H1 (cell line): ENCODE measurements at regions not wholly inside any gene's neighbourhood (a gene's known extent, or its start where the extent isn't known, plus 50 kb on each side); places are given as distances from the start of the nearest gene placed in this dataset.
A peak's percentile ranks its signal among the peaks of the same experiment; 100 is the strongest.

Source experiments
- CTCF ChIA-PET: fragments of 300-600 bp; sonication (Branson Sonifier 250); formaldehyde crosslinking; loops from one replicate; lab custom pipeline; 2021; ENCODE audit not compliant: partially characterized antibody; lab: Charles Lee
- POLR2A ChIA-PET: fragments of 300-600 bp; sonication (Branson Sonifier 250); formaldehyde crosslinking; loops from one replicate; lab custom pipeline; 2021; ENCODE audit warnings: inconsistent platforms; ENCODE audit not compliant: partially characterized antibody; lab: Charles Lee
- DNase-seq, 2 experiments: peaks; one replicate each; pipeline versions ENCODE4 v3.0.0 to v3.0.0-alpha.2; 2010 to 2022; ENCODE audit warnings: low spot score in 2 of 2, low read depth in 1 of 2, mixed read lengths in 1 of 2
- FAIRE-seq: peaks from 2 replicates; lab custom pipeline; 2011; peaks lifted over from hg19 to GRCh38; lab: Jason Lieb, UNC
- H2AFZ ChIP-seq: 2 replicates; pipeline ENCODE4 v1.8.1; 2012; ENCODE audit warnings: low read length, inconsistent platforms
- H2AK5ac ChIP-seq: 2 replicates; pipeline ENCODE4 v1.6.1; 2013; ENCODE audit warnings: low read depth, low read length
- H2BK120ac ChIP-seq: replicated peaks from 2 replicates; pipeline ENCODE3; 2013; ENCODE audit warnings: low read depth, low read length, inconsistent platforms
- H2BK12ac ChIP-seq: 2 replicates; pipeline ENCODE4 v1.6.1; 2013; ENCODE audit warnings: low read depth, low read length
- H2BK15ac ChIP-seq: 2 replicates; pipeline ENCODE4 v1.6.1; 2013; ENCODE audit warnings: low read length
- H2BK20ac ChIP-seq: 2 replicates; pipeline ENCODE4 v1.6.1; 2013; ENCODE audit warnings: low read length
- H2BK5ac ChIP-seq: 2 replicates; pipeline ENCODE4 v1.6.1; 2013; ENCODE audit warnings: low read depth, low read length
- H3K14ac ChIP-seq: 2 replicates; pipeline ENCODE4 v1.6.1; 2013; ENCODE audit warnings: inconsistent platforms; ENCODE audit not compliant: insufficient read length
- H3K18ac ChIP-seq: 2 replicates; pipeline ENCODE4 v1.6.1; 2013; ENCODE audit warnings: low read length; ENCODE audit errors: extremely low read depth
- H3K23ac ChIP-seq: 2 replicates; pipeline ENCODE4 v1.6.1; 2013; ENCODE audit warnings: inconsistent platforms; ENCODE audit not compliant: insufficient read length
- H3K23me2 ChIP-seq: 2 replicates; pipeline ENCODE4 v1.6.1; 2013; ENCODE audit warnings: low read depth, low read length
- H3K27ac ChIP-seq: 2 replicates; pipeline ENCODE4 v1.6.1; 2011; ENCODE audit warnings: low read depth, low read length, inconsistent platforms
- H3K27me3 ChIP-seq, 4 experiments: replicated peaks in 1 of 4; 1 replicate in 1 of 4; 2 replicates in 3 of 4; pipeline versions ENCODE4 v1.6.1 to v1.8.1; 2011 to 2013; ENCODE audit warnings: low read length in 3 of 4, mild to moderate bottlenecking in 3 of 4, inconsistent platforms in 2 of 4, mixed read lengths in 2 of 4, moderate library complexity in 1 of 4; ENCODE audit not compliant: control insufficient read depth in 3 of 4, insufficient read depth in 3 of 4; ENCODE audit errors: extremely low read depth in 1 of 4
- H3K36me3 ChIP-seq, 4 experiments: 2 replicates each; pipeline versions ENCODE4 v1.6.1 to v1.8.1; 2011 to 2013; ENCODE audit warnings: mild to moderate bottlenecking in 4 of 4, low read length in 3 of 4, moderate library complexity in 2 of 4, control low read depth in 1 of 4, inconsistent platforms in 1 of 4; ENCODE audit not compliant: insufficient read depth in 4 of 4, control insufficient read depth in 2 of 4
- H3K4ac ChIP-seq: replicated peaks from 2 replicates; pipeline ENCODE3; 2013; ENCODE audit warnings: low read length, low read depth, mixed read lengths, inconsistent platforms; ENCODE audit not compliant: insufficient read length
- H3K4me1 ChIP-seq, 4 experiments: replicated peaks in 1 of 4; 1 replicate in 1 of 4; 2 replicates in 3 of 4; pipeline versions ENCODE4 v1.6.1 to v1.8.1; 2011 to 2013; ENCODE audit warnings: low read length in 3 of 4, inconsistent platforms in 2 of 4, mixed read lengths in 1 of 4; ENCODE audit not compliant: insufficient read depth in 4 of 4, control insufficient read depth in 3 of 4
- H3K4me2 ChIP-seq, 2 experiments: 2 replicates each; pipeline versions ENCODE4 v1.6.1 to v1.8.1; 2011 to 2013; ENCODE audit warnings: low read depth in 2 of 2, low read length in 2 of 2, control low read depth in 1 of 2, inconsistent platforms in 1 of 2, mild to moderate bottlenecking in 1 of 2; ENCODE audit not compliant: insufficient read depth in 1 of 2
- H3K4me3 ChIP-seq, 4 experiments: fragments of 200-600, 300-600 bp in 1 of 4; sonication (generic), shearing (Covaris generic), sonication (Bioruptor Twin) in 1 of 4; 2 replicates each; pipeline versions ENCODE4 v1.5.1 to v1.8.1; 2011 to 2016; ENCODE audit warnings: low read length in 4 of 4, low read depth in 3 of 4, control low read depth in 2 of 4, inconsistent platforms in 2 of 4, mild to moderate bottlenecking in 2 of 4, mixed read lengths in 1 of 4, moderate library complexity in 1 of 4; ENCODE audit not compliant: insufficient read depth in 2 of 4; ENCODE audit errors: extremely low read depth in 1 of 4
- H3K56ac ChIP-seq: replicated peaks from 2 replicates; pipeline ENCODE3; 2013; ENCODE audit warnings: low read depth, mild to moderate bottlenecking, mixed read lengths, low read length, inconsistent platforms; ENCODE audit not compliant: insufficient read length
- H3K79me1 ChIP-seq: 2 replicates; pipeline ENCODE4 v1.6.1; 2013; ENCODE audit warnings: low read depth, low read length, control low read depth
- H3K79me2 ChIP-seq, 2 experiments: 2 replicates each; pipeline versions ENCODE4 v1.6.1 to v1.8.1; 2012 to 2013; ENCODE audit warnings: low read length in 2 of 2, mild to moderate bottlenecking in 2 of 2, inconsistent platforms in 1 of 2; ENCODE audit not compliant: insufficient read depth in 2 of 2, control insufficient read depth in 1 of 2
- H3K9ac ChIP-seq, 4 experiments: replicated peaks in 1 of 4; 1 replicate in 1 of 4; 2 replicates in 3 of 4; pipeline versions ENCODE4 v1.6.1 to v1.8.1; 2011 to 2013; ENCODE audit warnings: low read depth in 3 of 4, low read length in 3 of 4, control low read depth in 2 of 4, mild to moderate bottlenecking in 2 of 4, moderate library complexity in 2 of 4, inconsistent platforms in 1 of 4; ENCODE audit errors: extremely low read depth in 1 of 4
- H3K9me3 ChIP-seq, 2 experiments: 2 replicates each; pipeline versions ENCODE4 v1.6.1 to v1.8.1; 2012 to 2013; ENCODE audit warnings: mild to moderate bottlenecking in 2 of 2, moderate library complexity in 2 of 2, control low read depth in 1 of 2, inconsistent platforms in 1 of 2, low read depth in 1 of 2, low read length in 1 of 2, mixed read lengths in 1 of 2; ENCODE audit not compliant: insufficient read depth in 2 of 2
- H4K20me1 ChIP-seq, 2 experiments: replicated peaks in 1 of 2; 2 replicates each; pipeline versions ENCODE3 to v1.8.1; 2011 to 2013; ENCODE audit warnings: inconsistent platforms in 2 of 2, low read length in 2 of 2, mild to moderate bottlenecking in 1 of 2; ENCODE audit not compliant: insufficient read depth in 2 of 2, control insufficient read depth in 1 of 2
- H4K5ac ChIP-seq: 2 replicates; pipeline ENCODE4 v1.6.1; 2013; ENCODE audit warnings: low read length, low read depth, mixed read lengths, inconsistent platforms; ENCODE audit not compliant: insufficient read length
- H4K8ac ChIP-seq: 2 replicates; pipeline ENCODE4 v1.8.0; 2013; ENCODE audit warnings: mild to moderate bottlenecking, moderate library complexity, low read length, inconsistent platforms; ENCODE audit not compliant: insufficient read depth; ENCODE audit errors: extremely low read depth
- H4K91ac ChIP-seq: replicated peaks from 2 replicates; pipeline ENCODE3; 2013; ENCODE audit warnings: low read length, mixed read lengths, inconsistent platforms; ENCODE audit not compliant: insufficient read length
- CHD1 ChIP-seq: IDR thresholded peaks from 2 replicates; pipeline ENCODE4 v1.6.1; 2012; ENCODE audit warnings: low read depth, low read length, improper control_type of control experiment
- HDAC6 ChIP-seq: IDR thresholded peaks from one replicate; pipeline ENCODE4 v1.7.1; 2012; ENCODE audit warnings: low read depth, mild to moderate bottlenecking, inconsistent platforms, low read length, moderate library complexity
- KDM1A ChIP-seq: fragments of 200-600, 300-600 bp; sonication (generic); IDR thresholded peaks from 2 replicates; pipeline ENCODE4 v1.7.1; 2016; ENCODE audit warnings: mild to moderate bottlenecking, low read length, borderline replicate concordance
- KDM5A ChIP-seq: fragments of 200-600 bp; IDR thresholded peaks from 2 replicates; pipeline ENCODE4 v1.7.1; 2012; ENCODE audit warnings: mild to moderate bottlenecking, low read length, inconsistent platforms, mixed read lengths
- RFX5 ChIP-seq: IDR thresholded peaks from 2 replicates; pipeline ENCODE4 v1.6.1; 2011; ENCODE audit warnings: low read depth, low read length, improper control_type of control experiment, borderline replicate concordance
- SP1 ChIP-seq: IDR thresholded peaks from 2 replicates; pipeline ENCODE4 v1.6.1; 2011; ENCODE audit warnings: low read depth, low read length
- TBP ChIP-seq: IDR thresholded peaks from 2 replicates; pipeline ENCODE4 v1.6.1; 2011; ENCODE audit warnings: low read depth, low read length, improper control_type of control experiment
- TCF12 ChIP-seq: IDR thresholded peaks from 2 replicates; pipeline ENCODE4 v1.6.1; 2011; ENCODE audit warnings: low read depth, mild to moderate bottlenecking, low read length
- WGBS, 2 experiments: shearing (Covaris generic) in 1 of 2; methylation state at CpG; one replicate each; pipeline versions ENCODE4 v1.1.6 to v1.1.7; 2013 to 2015; ENCODE audit warnings: low lambda C conversion rate in 2 of 2, mixed read lengths in 2 of 2, inconsistent platforms in 1 of 2, low coverage in 1 of 2, missing lambda C conversion rate in 1 of 2; ENCODE audit not compliant: insufficient replicate concordance in 2 of 2, insufficient coverage in 1 of 2, insufficient read length in 1 of 2; ENCODE audit errors: extremely low coverage in 1 of 2, missing lambda C conversion rate in 1 of 2; 5-methylcytosine and 5-hydroxymethylcytosine counted together
- TF ChIP-seq, protein P1 (sequence below): IDR thresholded peaks from 2 replicates; pipeline ENCODE4 v1.6.1; 2012; ENCODE audit warnings: inconsistent platforms
- TF ChIP-seq, protein P2 (sequence below): IDR thresholded peaks from 2 replicates; pipeline ENCODE4 v1.6.1; 2012; ENCODE audit warnings: inconsistent platforms
- TF ChIP-seq, protein P3 (sequence below): IDR thresholded peaks from 2 replicates; pipeline ENCODE4 v1.6.1; 2012; ENCODE audit warnings: low read length, inconsistent platforms

DNA sequence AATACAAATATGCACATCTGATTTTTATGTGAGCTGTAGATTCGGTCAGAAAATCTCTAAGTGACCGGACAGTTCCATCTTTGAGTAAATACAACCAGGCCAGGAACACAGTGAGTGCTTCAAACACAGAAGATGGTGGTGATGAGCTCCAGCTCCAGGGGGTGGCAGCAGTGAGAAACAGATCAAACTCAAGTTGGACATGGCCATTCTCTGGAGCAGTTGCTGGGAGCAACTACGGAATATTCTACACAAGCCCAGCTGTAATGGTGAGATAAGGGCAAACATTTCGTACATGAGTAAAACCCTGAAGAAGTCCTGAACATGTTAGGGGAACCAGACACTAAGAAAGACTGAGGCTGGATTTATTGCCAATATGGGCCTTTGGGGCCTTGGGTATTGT is 100.7 kb downstream of the BARHL2 start:
- H3K4me1 ChIP-seq: peaks cover 0 to 8% (median 3%) of the 10 kb centered on the region in 4 experiments; a peak in 2 of 7 replicates
- H3K56ac ChIP-seq: no peak overlapping the region
- ChIA-PET CTCF (interaction anchor here (0.6 to 2.8 kb wide), 28 partner anchors 8 to 1331 kb away, joined by 3 to 23 read pairs (median 4); no protein-coding TSS in a partner anchor), POLR2A (no interaction called here)
- H2BK12ac ChIP-seq: no peak overlapping the region
- H4K91ac ChIP-seq: no peak overlapping the region
- no peak overlapping the region for H3K4me2 ChIP-seq
- no peak overlapping the region for H3K4ac ChIP-seq
- H2AK5ac ChIP-seq: no peak overlapping the region
- no peak overlapping the region for H2BK120ac ChIP-seq
- DNase-seq: peak; percentile 25 to 69
- no peaks in the 10 kb centered on the region for H3K36me3 ChIP-seq
- no peak overlapping the region for H2BK15ac ChIP-seq
- H2BK20ac ChIP-seq: no peak overlapping the region
- no peak overlapping the region for H3K18ac ChIP-seq
- peak; percentile 86 for FAIRE-seq
- no peak overlapping the region for H2BK5ac ChIP-seq
- H3K27me3 ChIP-seq: no peaks in the 10 kb centered on the region; a peak in 1 of 7 replicates
- H4K8ac ChIP-seq: no peak overlapping the region
- H2AFZ ChIP-seq: no peak overlapping the region
- H3K79me1 ChIP-seq: no peaks in the 10 kb centered on the region
- no peak overlapping the region for H3K27ac ChIP-seq
- no peak overlapping the region for H3K4me3 ChIP-seq
- no peak overlapping the region for H3K23ac ChIP-seq
- H3K79me2 ChIP-seq: no peaks in the 10 kb centered on the region
- H3K14ac ChIP-seq: no peak overlapping the region
- no peaks in the 10 kb centered on the region for H4K20me1 ChIP-seq
- no peaks in the 10 kb centered on the region for H3K23me2 ChIP-seq
- H3K9ac ChIP-seq: no peak overlapping the region
- H3K9me3 ChIP-seq: no peaks in the 10 kb centered on the region
- no peak overlapping the region for H4K5ac ChIP-seq
- WGBS, 2 experiments: 73% methylated on average over 4 of the region's 4 CpGs; no CpG with 5 or more reads in 1 of the 2 experiments
- TF ChIP-seq CHD1 (no peak), KDM5A (no peak), TCF12 (no peak), HDAC6 (no peak), TBP (no peak), KDM1A (no peak), SP1 (no peak), RFX5 (no peak)
- TF ChIP-seq, protein P1, sequence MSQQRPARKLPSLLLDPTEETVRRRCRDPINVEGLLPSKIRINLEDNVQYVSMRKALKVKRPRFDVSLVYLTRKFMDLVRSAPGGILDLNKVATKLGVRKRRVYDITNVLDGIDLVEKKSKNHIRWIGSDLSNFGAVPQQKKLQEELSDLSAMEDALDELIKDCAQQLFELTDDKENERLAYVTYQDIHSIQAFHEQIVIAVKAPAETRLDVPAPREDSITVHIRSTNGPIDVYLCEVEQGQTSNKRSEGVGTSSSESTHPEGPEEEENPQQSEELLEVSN: no peak
- TF ChIP-seq, protein P2, sequence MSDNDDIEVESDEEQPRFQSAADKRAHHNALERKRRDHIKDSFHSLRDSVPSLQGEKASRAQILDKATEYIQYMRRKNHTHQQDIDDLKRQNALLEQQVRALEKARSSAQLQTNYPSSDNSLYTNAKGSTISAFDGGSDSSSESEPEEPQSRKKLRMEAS: no peak
- TF ChIP-seq, protein P3, sequence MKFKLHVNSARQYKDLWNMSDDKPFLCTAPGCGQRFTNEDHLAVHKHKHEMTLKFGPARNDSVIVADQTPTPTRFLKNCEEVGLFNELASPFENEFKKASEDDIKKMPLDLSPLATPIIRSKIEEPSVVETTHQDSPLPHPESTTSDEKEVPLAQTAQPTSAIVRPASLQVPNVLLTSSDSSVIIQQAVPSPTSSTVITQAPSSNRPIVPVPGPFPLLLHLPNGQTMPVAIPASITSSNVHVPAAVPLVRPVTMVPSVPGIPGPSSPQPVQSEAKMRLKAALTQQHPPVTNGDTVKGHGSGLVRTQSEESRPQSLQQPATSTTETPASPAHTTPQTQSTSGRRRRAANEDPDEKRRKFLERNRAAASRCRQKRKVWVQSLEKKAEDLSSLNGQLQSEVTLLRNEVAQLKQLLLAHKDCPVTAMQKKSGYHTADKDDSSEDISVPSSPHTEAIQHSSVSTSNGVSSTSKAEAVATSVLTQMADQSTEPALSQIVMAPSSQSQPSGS: no peak
